GM06990 (cell line): ENCODE measurements at regions not wholly inside any gene's neighbourhood (a gene's known extent, or its start where the extent isn't known, plus 50 kb on each side); places are given as distances from the start of the nearest gene placed in this dataset.
"Not testable (repeated sequence)": the region's sequence is repeated elsewhere in the genome, so short reads cannot be mapped to it uniquely, and the experiment has no call there.

Source experiments
- DNase-seq: peaks from one replicate; pipeline ENCODE4 v3.0.0-alpha.2; 2011; ENCODE audit not compliant: insufficient read length; ENCODE audit errors: extremely low read depth
- H3K27me3 ChIP-seq: replicated peaks from 2 replicates; pipeline ENCODE4 v1.6.0; 2011; ENCODE audit warnings: low read length; ENCODE audit not compliant: control insufficient read depth, insufficient read depth
- H3K36me3 ChIP-seq: 2 replicates; pipeline ENCODE4 v1.5.1; 2011; ENCODE audit warnings: low read length; ENCODE audit not compliant: control insufficient read depth, insufficient read depth
- H3K4me3 ChIP-seq: replicated peaks from 2 replicates; pipeline ENCODE4 v1.5.1; 2011; ENCODE audit warnings: low read depth, mild to moderate bottlenecking, control low read depth, low read length
- TF ChIP-seq, protein P1 (sequence below): IDR thresholded peaks from 2 replicates; pipeline ENCODE4 v1.5.1; 2011; ENCODE audit warnings: low read length, control low read depth, mild to moderate bottlenecking, inconsistent platforms; ENCODE audit not compliant: insufficient read depth, poor library complexity, severe bottlenecking

DNA sequence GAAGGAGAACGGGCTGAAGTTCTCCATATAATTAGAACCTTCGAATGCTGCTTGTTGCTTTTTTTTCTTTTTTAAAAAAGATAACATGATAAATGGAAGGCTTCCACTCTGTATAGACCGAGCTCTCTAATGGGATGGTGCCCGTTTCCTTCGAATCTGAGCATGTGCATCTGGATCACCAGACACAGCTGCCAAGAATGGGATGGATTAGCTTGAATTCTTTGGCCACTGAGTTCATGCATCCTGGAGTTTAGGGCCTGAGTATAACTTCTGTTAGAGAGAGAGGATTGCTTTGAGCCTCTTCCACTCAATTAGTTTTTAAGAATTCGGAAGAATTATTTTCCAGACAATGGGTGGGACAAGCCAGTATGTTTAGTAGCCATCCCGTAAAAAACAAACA lies 93.7 kb upstream of the GDNF start:
- TF ChIP-seq, protein P1, sequence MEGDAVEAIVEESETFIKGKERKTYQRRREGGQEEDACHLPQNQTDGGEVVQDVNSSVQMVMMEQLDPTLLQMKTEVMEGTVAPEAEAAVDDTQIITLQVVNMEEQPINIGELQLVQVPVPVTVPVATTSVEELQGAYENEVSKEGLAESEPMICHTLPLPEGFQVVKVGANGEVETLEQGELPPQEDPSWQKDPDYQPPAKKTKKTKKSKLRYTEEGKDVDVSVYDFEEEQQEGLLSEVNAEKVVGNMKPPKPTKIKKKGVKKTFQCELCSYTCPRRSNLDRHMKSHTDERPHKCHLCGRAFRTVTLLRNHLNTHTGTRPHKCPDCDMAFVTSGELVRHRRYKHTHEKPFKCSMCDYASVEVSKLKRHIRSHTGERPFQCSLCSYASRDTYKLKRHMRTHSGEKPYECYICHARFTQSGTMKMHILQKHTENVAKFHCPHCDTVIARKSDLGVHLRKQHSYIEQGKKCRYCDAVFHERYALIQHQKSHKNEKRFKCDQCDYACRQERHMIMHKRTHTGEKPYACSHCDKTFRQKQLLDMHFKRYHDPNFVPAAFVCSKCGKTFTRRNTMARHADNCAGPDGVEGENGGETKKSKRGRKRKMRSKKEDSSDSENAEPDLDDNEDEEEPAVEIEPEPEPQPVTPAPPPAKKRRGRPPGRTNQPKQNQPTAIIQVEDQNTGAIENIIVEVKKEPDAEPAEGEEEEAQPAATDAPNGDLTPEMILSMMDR = no peak
- Histone ChIP-seq H3K27me3 (no peaks in the 10 kb centered on the region; the same call in none of the 2 replicates), H3K4me3 (no peak overlapping the region), H3K36me3 (no peaks in the 10 kb centered on the region)
- no peak for DNase-seq

- H3K36me3 ChIP-seq = no peaks in the 10 kb centered on the region
- no peaks in the 10 kb centered on the region; the same call in none of the 2 replicates for H3K27me3 ChIP-seq
- no peak for DNase-seq
- TF ChIP-seq, protein P1 = no peak
- no peak overlapping the region for H3K4me3 ChIP-seq
Observed at GRCh38 chr5:37932450-37932849, 92.6 kb upstream of the GDNF start.

GRCh38 chr5:37931541-37931940 lies 91.7 kb upstream of the GDNF start:
- Histone ChIP-seq H3K4me3 (no peak overlapping the region), H3K27me3 (no peaks in the 10 kb centered on the region; the same call in none of the 2 replicates), H3K36me3 (no peaks in the 10 kb centered on the region)
- no peak for DNase-seq
- TF ChIP-seq, protein P1 = no peak

DNA sequence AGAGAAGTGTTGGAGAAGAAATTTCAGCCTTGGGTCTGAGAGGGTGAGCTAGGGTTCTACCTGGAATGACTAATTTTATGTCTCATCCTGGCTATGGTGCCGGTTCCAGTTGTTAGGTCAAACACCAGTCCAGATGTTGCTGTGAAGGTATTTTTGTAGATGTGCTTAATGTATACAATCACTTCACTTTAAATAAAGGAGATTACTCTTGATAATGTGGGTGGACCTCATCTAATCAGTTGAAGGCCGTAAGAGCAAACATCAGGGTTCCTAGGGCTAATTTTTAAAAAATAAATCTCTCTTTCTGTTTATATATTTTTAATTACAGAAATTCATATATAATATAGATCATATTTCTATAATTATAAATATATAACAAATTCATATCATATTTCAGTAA lies 90.5 kb upstream of the GDNF start:
- Histone ChIP-seq H3K36me3 (no peaks in the 10 kb centered on the region), H3K4me3 (no peak overlapping the region), H3K27me3 (no peaks in the 10 kb centered on the region; the same call in none of the 2 replicates)
- TF ChIP-seq, protein P1 = no peak
- DNase-seq = no peak

- Histone ChIP-seq H3K36me3 (no peaks in the 10 kb centered on the region), H3K27me3 (no peaks in the 10 kb centered on the region; the same call in none of the 2 replicates), H3K4me3 (no peak overlapping the region)
- no peak for DNase-seq
- TF ChIP-seq, protein P1 = no peak
Observed at GRCh38 chr5:37929791-37930190, 90.0 kb upstream of the GDNF start.

GRCh38 chr5:37927753-37928152 lies 87.9 kb upstream of the GDNF start:
- DNase-seq, H3K27me3 ChIP-seq, H3K4me3 ChIP-seq, H3K36me3 ChIP-seq: not testable (repeated sequence)
